ENCODE measurements at regions not wholly inside any gene's neighbourhood (a gene's known extent, or its start where the extent isn't known, plus 50 kb on each side); places are given as distances from the start of the nearest gene placed in this dataset.
"Not testable (repeated sequence)": the region's sequence is repeated elsewhere in the genome, so short reads cannot be mapped to it uniquely, and the experiment has no call there.

- TF ChIP-seq, protein P1, sequence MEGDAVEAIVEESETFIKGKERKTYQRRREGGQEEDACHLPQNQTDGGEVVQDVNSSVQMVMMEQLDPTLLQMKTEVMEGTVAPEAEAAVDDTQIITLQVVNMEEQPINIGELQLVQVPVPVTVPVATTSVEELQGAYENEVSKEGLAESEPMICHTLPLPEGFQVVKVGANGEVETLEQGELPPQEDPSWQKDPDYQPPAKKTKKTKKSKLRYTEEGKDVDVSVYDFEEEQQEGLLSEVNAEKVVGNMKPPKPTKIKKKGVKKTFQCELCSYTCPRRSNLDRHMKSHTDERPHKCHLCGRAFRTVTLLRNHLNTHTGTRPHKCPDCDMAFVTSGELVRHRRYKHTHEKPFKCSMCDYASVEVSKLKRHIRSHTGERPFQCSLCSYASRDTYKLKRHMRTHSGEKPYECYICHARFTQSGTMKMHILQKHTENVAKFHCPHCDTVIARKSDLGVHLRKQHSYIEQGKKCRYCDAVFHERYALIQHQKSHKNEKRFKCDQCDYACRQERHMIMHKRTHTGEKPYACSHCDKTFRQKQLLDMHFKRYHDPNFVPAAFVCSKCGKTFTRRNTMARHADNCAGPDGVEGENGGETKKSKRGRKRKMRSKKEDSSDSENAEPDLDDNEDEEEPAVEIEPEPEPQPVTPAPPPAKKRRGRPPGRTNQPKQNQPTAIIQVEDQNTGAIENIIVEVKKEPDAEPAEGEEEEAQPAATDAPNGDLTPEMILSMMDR (IDR thresholded peaks at IDR 0.05; ENCODE audit: low read depth, low read length, missing control alignments) = no peak
- DNase-seq (ENCODE audit: low read depth) = no peak
- H3K4me3 ChIP-seq (ENCODE audit: low read depth, low read length) = no peak overlapping the region
Measured at GRCh38 chr6:111949546-111949945, 76.3 kb upstream of the FYN start.

DNA sequence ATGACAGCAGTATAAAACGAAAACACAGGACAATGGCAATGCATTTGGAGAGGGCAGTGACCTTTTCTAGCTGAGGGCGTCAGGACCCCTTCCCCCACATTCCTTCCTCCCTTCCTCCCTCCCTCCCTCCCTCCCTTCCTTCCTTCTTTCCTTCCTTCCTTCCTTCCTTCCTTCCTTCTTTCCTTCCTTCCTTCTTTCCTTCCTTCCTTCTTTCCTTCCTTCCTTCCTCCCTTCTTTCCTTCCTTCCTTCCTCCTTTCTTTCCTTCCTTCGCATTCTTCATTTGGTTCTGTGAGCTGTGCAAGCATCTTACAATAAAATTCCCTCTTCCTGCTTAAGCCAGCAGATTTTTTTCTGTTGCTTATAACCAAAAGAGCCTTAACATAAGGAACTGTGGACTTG lies 76.7 kb upstream of the FYN start:
- not testable (repeated sequence) for H3K4me3 ChIP-seq (ENCODE audit: low read depth, low read length); DNase-seq (ENCODE audit: low read depth)

DNA sequence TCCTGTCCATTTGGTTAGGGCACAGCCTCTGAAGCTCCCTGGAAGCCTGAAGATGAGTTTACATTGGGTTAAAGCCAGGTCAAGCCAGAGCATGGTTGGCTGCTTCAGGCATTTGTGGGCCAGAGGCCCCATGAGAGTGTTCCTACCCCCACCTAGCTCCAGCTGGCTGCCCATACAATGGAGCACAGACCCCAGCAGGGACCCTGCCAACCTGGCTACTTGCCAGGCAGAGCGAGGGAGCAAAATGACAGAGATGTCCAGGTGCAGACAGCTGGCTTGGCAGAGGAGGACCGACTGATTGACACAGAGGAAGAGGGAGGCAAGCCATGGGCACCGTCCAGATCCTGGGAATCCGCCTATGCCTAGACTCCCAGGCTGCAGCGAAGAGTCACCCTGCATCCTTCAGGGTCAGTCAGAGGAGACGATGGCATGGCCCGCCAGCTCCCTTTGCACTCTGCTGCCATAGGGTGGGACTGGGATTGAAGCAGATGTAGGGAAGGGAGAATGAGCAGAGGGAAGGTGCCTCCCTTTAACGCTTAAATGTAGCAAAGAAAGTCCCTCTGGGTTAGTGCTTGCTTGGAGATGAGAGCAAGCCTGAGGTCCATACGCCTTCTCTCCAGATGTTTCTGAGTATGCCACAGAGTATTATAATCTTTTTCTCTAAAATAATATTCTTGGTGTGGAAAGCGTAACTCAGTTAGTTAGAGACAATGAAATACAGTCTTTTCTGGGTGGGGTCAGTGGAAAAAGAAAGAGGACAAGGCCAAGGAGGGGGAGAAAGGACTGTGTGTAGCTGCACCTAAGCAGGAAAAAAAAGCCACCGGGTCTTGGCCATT lies 77.6 kb upstream of the FYN start:
- DNase-seq (ENCODE audit: low read depth) = no peak
- TF ChIP-seq, protein P1 (IDR thresholded peaks at IDR 0.05; ENCODE audit: low read depth, low read length, missing control alignments) = no peak
- H3K4me3 ChIP-seq (ENCODE audit: low read depth, low read length) = no peak overlapping the region

GRCh38 chr6:111951497-111952085 lies 78.3 kb upstream of the FYN start:
- H3K4me3 ChIP-seq (ENCODE audit: low read depth, low read length) = no peak overlapping the region
- TF ChIP-seq, protein P1 (IDR thresholded peaks at IDR 0.05; ENCODE audit: low read depth, low read length, missing control alignments) = no peak
- no peak for DNase-seq (ENCODE audit: low read depth)

- no peak overlapping the region for H3K4me3 ChIP-seq (ENCODE audit: low read depth, low read length)
Measured at GRCh38 chr6:111952274-111952673, 79.0 kb upstream of the FYN start.

DNA sequence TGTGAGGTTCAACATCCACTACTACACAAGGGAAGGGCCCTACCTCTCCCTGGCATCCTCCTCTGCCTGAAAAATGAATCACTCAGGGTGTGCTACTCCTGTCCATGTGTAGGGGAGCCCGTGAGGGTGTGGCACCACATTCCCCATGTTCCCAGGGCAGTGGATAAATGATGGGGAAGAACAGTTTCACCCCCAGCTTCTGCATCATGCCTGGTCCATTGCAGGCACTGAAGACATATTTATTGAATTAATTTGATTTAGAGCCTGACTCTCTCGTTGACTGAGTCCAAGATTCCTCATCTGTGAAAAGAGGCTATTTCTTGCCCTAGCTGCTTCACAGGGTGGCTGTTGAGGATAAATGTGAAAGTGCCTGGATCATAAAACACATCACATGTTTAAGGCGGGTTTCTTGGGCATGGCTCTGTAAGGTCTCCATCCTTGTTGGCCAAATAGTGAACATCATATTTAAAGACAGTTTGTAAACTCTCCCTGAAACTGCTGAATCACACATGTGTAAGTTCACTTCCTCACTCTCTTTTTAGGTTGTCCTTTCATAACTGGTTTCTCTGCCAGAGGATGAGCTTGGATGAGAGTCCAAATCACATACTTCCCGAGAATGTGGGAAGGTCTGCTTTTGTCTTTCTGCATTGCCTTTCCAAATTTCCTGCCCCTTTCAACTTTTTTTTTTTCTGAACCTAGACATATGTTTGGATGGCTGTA lies 79.7 kb upstream of the FYN start:
- no peak for DNase-seq (ENCODE audit: low read depth)
- H3K4me3 ChIP-seq (ENCODE audit: low read depth, low read length) = no peak overlapping the region

More at GRCh38 chr6:111952274-111952673, 79.0 kb upstream of the FYN start:
- no peak for DNase-seq (ENCODE audit: low read depth)
- TF ChIP-seq, protein P1 (IDR thresholded peaks at IDR 0.05; ENCODE audit: low read depth, low read length, missing control alignments) = no peak

GRCh38 chr6:111956098-111956497 lies 82.8 kb upstream of the FYN start:
- no peak for DNase-seq (ENCODE audit: low read depth)
- TF ChIP-seq, protein P1 (IDR thresholded peaks at IDR 0.05; ENCODE audit: low read depth, low read length, missing control alignments) = no peak
- no peak overlapping the region for H3K4me3 ChIP-seq (ENCODE audit: low read depth, low read length)

More for the DNA sequence above, 79.7 kb upstream of the FYN start:
- TF ChIP-seq, protein P1 (IDR thresholded peaks at IDR 0.05; ENCODE audit: low read depth, low read length, missing control alignments) = no peak

Data from GM12864 (cell line).